GM19043 (cell line): ENCODE measurements at regions not wholly inside any gene's neighbourhood (a gene's known extent, or its start where the extent isn't known, plus 50 kb on each side); places are given as distances from the start of the nearest gene placed in this dataset.

Experiments used
- ATAC-seq: cut with Tn5 transposase; IDR thresholded peaks from one replicate; pipeline ENCODE4 v1.9.1; 2021; ENCODE audit warnings: low read depth; ENCODE audit not compliant: unreplicated experiment

DNA sequence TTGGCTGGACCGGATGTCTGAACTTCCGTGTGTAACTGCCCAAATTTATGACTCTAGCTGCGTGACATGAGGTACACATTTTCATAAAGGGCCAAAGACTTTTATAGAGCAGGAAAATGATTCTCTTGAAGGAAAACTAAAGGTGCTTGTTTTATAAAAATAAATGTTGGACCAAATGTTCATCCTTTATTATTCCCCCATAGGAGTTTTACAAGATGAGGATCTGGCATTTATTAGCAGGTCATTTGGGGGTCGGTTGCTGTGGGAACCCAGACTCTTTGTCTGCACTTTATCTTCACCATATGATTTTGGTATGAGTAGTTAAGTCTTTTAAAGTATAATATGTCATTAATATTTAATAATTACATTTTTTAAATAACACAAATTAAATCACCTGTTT is 571.2 kb downstream of the EFNA5 start:
- ATAC-seq, result no peak

GRCh38 chr5:107092695-107093094 is 578.0 kb downstream of the EFNA5 start:
- no peak for ATAC-seq

DNA sequence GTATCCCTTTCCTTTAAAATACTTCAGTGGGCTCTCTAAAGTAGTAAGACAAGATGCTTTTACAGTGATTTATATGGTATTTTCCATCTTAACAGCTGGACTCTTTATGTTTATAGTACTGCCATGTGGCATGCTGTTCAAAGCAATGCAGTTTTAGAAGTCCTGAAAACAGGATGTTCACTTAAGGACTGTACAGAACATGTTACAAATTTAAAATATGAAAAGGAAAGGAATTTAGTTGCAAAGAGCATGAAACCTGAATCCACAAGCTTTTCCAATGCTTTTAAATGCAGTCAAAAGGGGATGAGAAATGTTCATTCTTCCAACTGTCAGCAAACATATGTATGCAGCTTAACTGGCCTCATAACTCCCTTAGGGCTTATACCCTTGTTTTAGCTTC is 580.2 kb downstream of the EFNA5 start:
- ATAC-seq, result no peak

- no peak for ATAC-seq
These were observed 581.8 kb downstream of the EFNA5 start for GRCh38 chr5:107088907-107089306.

GRCh38 chr5:107085572-107085971 is 585.2 kb downstream of the EFNA5 start:
- no peak for ATAC-seq

DNA sequence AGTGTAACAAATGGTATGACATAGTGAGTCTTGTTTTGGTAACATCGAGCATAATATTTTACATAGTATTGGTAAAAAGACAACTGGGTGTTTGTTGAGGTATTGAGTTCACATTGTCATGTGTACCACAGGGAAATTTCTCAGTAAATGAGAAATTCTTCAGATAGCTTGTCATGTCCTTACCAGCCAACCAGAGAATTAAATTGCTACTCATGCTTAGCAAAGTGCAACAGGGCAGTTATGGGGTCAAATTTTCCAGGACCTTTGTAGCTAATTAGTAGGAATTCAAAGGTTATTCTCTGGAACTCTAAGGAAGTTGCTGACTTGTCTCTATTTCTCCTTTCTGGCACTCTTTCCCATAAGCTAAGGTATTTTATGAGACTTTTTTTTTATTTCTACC is 595.7 kb downstream of the EFNA5 start:
- no peak for ATAC-seq

DNA sequence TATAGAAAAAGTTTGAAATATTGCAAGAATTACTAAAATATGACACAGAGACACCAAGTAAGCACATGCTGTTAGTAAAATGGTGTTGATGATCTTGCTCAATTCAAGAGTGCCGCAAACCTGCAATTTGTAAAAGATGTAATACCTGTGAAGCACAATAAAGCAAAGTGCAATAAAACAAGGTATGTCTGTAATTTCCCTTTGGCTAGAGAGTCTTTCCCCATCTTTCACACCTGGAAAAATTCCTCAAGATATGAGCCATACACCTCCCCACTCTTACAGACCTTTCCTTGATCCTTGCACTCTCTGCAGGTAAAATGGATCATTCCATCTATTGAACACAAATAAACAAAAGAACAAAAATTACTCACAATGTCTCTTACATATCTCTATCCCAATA is 597.8 kb downstream of the EFNA5 start:
- ATAC-seq, result no peak

DNA sequence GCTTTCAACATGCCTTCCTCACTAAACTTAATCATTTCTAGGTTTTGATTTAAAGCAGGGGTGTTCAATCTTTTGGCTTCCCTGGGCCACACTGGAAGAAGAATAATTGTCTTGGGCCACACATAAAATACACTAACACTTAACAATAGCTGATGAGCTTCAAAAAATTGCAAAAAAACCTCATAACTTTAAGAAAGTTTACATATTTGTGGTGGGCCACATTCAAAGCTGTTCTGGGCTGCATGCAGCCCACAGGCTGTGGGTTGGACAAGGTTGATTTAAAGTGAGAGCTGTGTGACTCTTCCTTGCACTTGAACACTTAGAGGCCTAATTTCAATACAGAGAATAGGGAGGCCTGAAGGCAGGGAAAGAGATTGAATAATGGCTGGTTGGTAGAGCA is 598.3 kb downstream of the EFNA5 start:
- no peak for ATAC-seq

- no peak for ATAC-seq
These were observed 602.0 kb downstream of the EFNA5 start for GRCh38 chr5:107068782-107069181.

GRCh38 chr5:107067395-107067794 is 603.3 kb downstream of the EFNA5 start:
- ATAC-seq, result no peak

- ATAC-seq, result no peak
These were observed 607.2 kb downstream of the EFNA5 start for GRCh38 chr5:107063511-107063910.

DNA sequence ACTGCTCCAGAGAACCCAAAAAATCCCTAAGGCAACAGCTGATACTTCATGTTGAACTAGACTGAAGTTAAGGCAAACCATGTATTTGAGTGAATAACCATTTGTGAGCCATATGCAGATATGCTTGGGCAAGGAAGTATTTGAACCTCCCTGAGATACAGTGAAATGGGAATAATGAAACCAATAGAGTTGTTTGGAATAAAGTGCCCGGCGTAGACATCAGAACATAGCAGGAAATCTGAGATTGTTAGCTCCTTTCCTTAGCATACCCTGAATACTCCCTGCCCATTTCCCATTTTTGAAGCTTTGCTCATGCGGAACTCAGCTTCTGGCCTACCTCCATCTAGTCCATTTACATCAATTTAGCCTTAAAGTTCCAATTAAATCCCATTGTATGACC is 611.9 kb downstream of the EFNA5 start:
- ATAC-seq, result no peak

- no peak for ATAC-seq
These were observed 612.5 kb downstream of the EFNA5 start for GRCh38 chr5:107058235-107058634.

- ATAC-seq, result no peak
These were observed 614.5 kb downstream of the EFNA5 start for GRCh38 chr5:107056278-107056677.

DNA sequence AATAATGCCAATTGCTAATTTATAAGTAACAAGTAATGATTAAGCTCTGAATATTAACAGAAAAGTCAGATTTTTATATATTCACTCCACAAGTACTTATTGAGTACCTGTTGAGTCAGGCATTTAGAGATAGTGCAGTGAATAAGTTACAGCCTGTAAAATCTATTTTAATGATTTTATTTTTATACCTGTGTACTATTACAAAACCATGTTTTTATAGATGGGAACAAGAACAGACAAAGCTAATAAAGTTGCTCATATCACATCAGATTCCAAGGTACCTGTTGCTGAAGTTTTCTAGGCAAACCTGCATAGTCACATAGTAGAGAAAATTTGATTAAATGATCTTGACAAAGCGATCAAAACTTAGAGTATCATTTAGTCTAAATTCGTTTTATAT is 623.7 kb downstream of the EFNA5 start:
- no peak for ATAC-seq

- no peak for ATAC-seq
These were observed 627.1 kb downstream of the EFNA5 start for GRCh38 chr5:107043665-107044064.

DNA sequence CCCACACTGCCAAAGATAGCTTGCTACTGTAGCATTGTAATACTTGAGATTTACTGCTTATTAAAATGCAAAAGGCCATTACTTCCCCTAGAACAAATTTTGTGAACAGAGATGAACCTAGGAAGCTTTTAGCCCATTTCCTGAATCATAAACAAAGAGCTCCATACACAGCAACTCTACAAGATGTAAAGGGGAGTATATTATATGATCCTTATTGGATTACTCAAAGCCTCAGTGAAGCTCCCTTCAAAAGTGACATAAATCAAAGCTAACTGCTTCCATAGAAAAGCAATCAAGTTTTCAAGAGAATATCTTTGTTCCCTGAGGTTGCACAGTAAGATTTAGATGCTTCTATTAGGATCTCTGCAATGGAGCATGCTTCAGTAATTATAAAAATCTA is 629.8 kb downstream of the EFNA5 start:
- ATAC-seq, result no peak

- no peak for ATAC-seq
These were observed 638.1 kb downstream of the EFNA5 start for GRCh38 chr5:107032629-107033028.

DNA sequence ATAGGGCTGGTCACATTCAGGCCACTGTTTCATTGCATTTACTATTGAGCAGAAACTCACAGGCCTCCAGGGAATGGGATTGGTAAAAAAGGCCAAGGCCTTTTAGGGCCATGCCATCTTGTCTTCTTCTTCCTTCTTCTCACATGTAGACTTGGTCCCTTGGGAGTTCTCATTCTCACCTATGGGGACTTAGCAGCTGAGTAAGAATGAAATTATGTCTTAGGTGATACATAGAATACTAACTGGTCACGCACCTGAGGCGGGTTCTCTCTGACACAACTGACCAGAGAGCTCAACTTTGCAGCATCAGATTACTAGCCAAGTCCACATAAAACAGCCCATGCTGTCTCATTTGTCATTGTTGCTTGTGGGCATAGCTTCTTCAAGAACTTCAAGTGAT is 641.8 kb downstream of the EFNA5 start:
- ATAC-seq, result no peak

- ATAC-seq, result no peak
These were observed 644.8 kb downstream of the EFNA5 start for GRCh38 chr5:107025712-107026497.

- ATAC-seq, result no peak
These were observed 647.0 kb downstream of the EFNA5 start for GRCh38 chr5:107023732-107024131.

- no peak for ATAC-seq
These were observed 649.2 kb downstream of the EFNA5 start for GRCh38 chr5:107021575-107021974.

DNA sequence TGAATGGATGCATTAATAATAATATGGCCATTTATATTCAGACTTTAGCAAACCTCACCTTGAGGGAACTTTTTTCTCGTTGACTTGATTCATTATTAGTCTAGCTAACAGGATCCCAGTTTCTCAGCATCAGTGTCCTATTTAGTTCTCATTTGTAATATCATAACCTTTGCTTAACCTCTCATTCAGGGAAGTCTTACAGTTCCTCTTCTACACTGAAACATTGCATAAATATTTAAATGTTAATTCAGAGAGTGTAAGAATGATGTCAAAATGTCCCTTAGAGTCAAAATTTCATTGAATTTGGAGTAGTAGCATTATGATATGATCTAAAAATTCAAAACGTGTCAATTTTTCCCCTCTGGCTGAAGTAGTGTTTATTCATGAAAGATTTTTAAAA is 650.1 kb downstream of the EFNA5 start:
- no peak for ATAC-seq
